PC-3 (cell line): ENCODE measurements at regions not wholly inside any gene's neighbourhood (a gene's known extent, or its start where the extent isn't known, plus 50 kb on each side); places are given as distances from the start of the nearest gene placed in this dataset.

Experiments
- ATAC-seq: fragments of 200-7000 bp; cut with Tn5 transposase; 2 replicates; pipeline ENCODE4 v1.9.1; 2020; ENCODE audit warnings: mild to moderate bottlenecking, moderate library complexity
- BruUV-seq: library from RNA; stranded (reverse); fragments of 400-500 nt; replicated peaks from 2 replicates; lab custom pipeline; 2021; lab: Mats Ljungman, UMichigan
- CTCF ChIA-PET: fragments of 300-600 bp; sonication (Branson Sonifier 250); formaldehyde crosslinking; loops from one replicate; lab custom pipeline; 2022; ENCODE audit warnings: antibody characterized with exemption; lab: Charles Lee
- POLR2A ChIA-PET: fragments of 300-600 bp; sonication (Branson Sonifier 250); formaldehyde crosslinking; loops from one replicate; lab custom pipeline; 2022; ENCODE audit warnings: antibody characterized with exemption; ENCODE audit not compliant: unreplicated experiment; lab: Charles Lee
- DNase-seq: peaks from one replicate; pipeline ENCODE4 v3.0.0-alpha.2; 2015
- H2AFZ ChIP-seq: fragments of 300-600 bp; sonication (generic); 2 replicates; pipeline ENCODE4 v1.6.0; 2016; ENCODE audit warnings: antibody characterized with exemption, low read length
- H3F3A ChIP-seq: fragments of 300-600 bp; sonication (generic); one replicate; pipeline ENCODE4 v1.6.0; 2017; ENCODE audit warnings: antibody characterized with exemption, low read length, control low read depth, mild to moderate bottlenecking; ENCODE audit not compliant: unreplicated experiment
- H3K27ac ChIP-seq: fragments of 300-600 bp; sonication (generic); 2 replicates; pipeline ENCODE4 v1.5.1; 2016; ENCODE audit warnings: mild to moderate bottlenecking, low read length
- H3K27me3 ChIP-seq: fragments of 300-600 bp; sonication (generic); 2 replicates; pipeline ENCODE4 v1.6.1; 2016; ENCODE audit warnings: low read length, mixed read lengths
- H3K36me3 ChIP-seq: fragments of 300-600 bp; sonication (generic); 2 replicates; pipeline ENCODE4 v1.6.1; 2016; ENCODE audit warnings: low read depth, mixed run types, low read length, mixed read lengths
- H3K4me1 ChIP-seq: fragments of 300-600 bp; sonication (generic); 2 replicates; pipeline ENCODE4 v1.5.1; 2016; ENCODE audit warnings: low read length; ENCODE audit not compliant: insufficient read depth
- H3K4me2 ChIP-seq: fragments of 300-600 bp; sonication (generic); 2 replicates; pipeline ENCODE4 v1.6.0; 2016; ENCODE audit warnings: low read length
- H3K4me3 ChIP-seq: fragments of 300-600 bp; sonication (generic); 2 replicates; pipeline ENCODE4 v1.5.1; 2016; ENCODE audit warnings: mild to moderate bottlenecking, low read length, mixed read lengths
- H3K79me2 ChIP-seq: fragments of 300-600 bp; sonication (generic); 2 replicates; pipeline ENCODE4 v1.6.1; 2017; ENCODE audit warnings: low read length, mixed read lengths
- H3K9ac ChIP-seq: fragments of 300-600 bp; sonication (generic); 2 replicates; pipeline ENCODE4 v1.6.0; 2016; ENCODE audit warnings: mild to moderate bottlenecking, low read length
- H3K9me2 ChIP-seq: fragments of 300-600 bp; sonication (generic); replicated peaks from 2 replicates; pipeline ENCODE4 v1.6.1; 2016; ENCODE audit warnings: mixed run types, low read length, mixed read lengths
- H3K9me3 ChIP-seq: fragments of 300-600 bp; sonication (generic); 2 replicates; pipeline ENCODE4 v1.6.1; 2016; ENCODE audit warnings: low read length, mixed read lengths
- H4K20me1 ChIP-seq: fragments of 300-600 bp; sonication (generic); 2 replicates; pipeline ENCODE4 v1.6.1; 2016; ENCODE audit warnings: low read length, mixed read lengths
- CTCF ChIP-seq: fragments of 300-600 bp; sonication (generic); conservative IDR thresholded peaks from 2 replicates; pipeline ENCODE4 v1.5.1; 2017; ENCODE audit warnings: antibody characterized with exemption, low read depth, mild to moderate bottlenecking, low read length
- EZH2 ChIP-seq: fragments of 300-600 bp; sonication (generic); IDR thresholded peaks from one replicate; pipeline ENCODE4 v1.6.1; 2017; ENCODE audit warnings: antibody characterized with exemption, mild to moderate bottlenecking, low read length; ENCODE audit not compliant: unreplicated experiment
- EZH2phosphoT487 ChIP-seq: fragments of 300-600 bp; sonication (generic); IDR thresholded peaks from 2 replicates; pipeline ENCODE4 v1.6.1; 2018; ENCODE audit warnings: mild to moderate bottlenecking, antibody characterized with exemption, low read length, borderline replicate concordance
- intact Hi-C: fragments of 100-400 bp; cut with micrococcal nuclease; formaldehyde crosslinking; loops from 2 replicates; pipeline ENCODE4 v1.9.0; 2023

GRCh38 chr18:78082816-78083215 lies 833.2 kb downstream of the GALR1 start:
- ChIA-PET POLR2A (no interaction called here), CTCF (no interaction called here)
- H3F3A ChIP-seq = no peaks in the 10 kb centered on the region
- no peak overlapping the region for H3K4me2 ChIP-seq
- H3K27ac ChIP-seq = no peak overlapping the region
- no peaks in the 10 kb centered on the region for H3K36me3 ChIP-seq
- no peaks in the 10 kb centered on the region for H3K79me2 ChIP-seq
- TF ChIP-seq EZH2 (no peak), CTCF (no peak), EZH2phosphoT487 (no peak)
- no peaks in the 10 kb centered on the region for H3K4me1 ChIP-seq
- BruUV-seq = no TSS peak
- no peaks in the 10 kb centered on the region for H3K9me3 ChIP-seq
- H4K20me1 ChIP-seq = no peaks in the 10 kb centered on the region
- no peak overlapping the region for H3K4me3 ChIP-seq
- peaks cover 45% of the 10 kb centered on the region for H3K27me3 ChIP-seq
- H3K9me2 ChIP-seq = no peaks in the 10 kb centered on the region
- no peak overlapping the region for H2AFZ ChIP-seq
- no peak for DNase-seq
- H3K9ac ChIP-seq = no peak overlapping the region
- intact Hi-C loops = no loop called here
- ATAC-seq = no peak

GRCh38 chr18:78085241-78086185 lies 835.9 kb downstream of the GALR1 start:
- no peak overlapping the region for H3K4me3 ChIP-seq
- H3K36me3 ChIP-seq = no peaks in the 10 kb centered on the region
- H3K27ac ChIP-seq = no peak overlapping the region
- BruUV-seq = no TSS peak
- no peaks in the 10 kb centered on the region for H3K9me2 ChIP-seq
- no peak overlapping the region for H2AFZ ChIP-seq
- no peak overlapping the region for H3K9ac ChIP-seq
- intact Hi-C loops = no loop called here
- no peaks in the 10 kb centered on the region for H3K9me3 ChIP-seq
- ChIA-PET POLR2A (no interaction called here), CTCF (no interaction called here)
- TF ChIP-seq EZH2 = no peak
- TF ChIP-seq CTCF = no peak
- TF ChIP-seq EZH2phosphoT487 = no peak
- ATAC-seq (no peak), DNase-seq (no peak)
- H3K27me3 ChIP-seq = peaks cover 28% of the 10 kb centered on the region
- no peaks in the 10 kb centered on the region for H4K20me1 ChIP-seq
- H3K4me1 ChIP-seq = no peaks in the 10 kb centered on the region
- H3F3A ChIP-seq = no peaks in the 10 kb centered on the region
- H3K4me2 ChIP-seq = no peak overlapping the region
- H3K79me2 ChIP-seq = no peaks in the 10 kb centered on the region

GRCh38 chr18:78086931-78087330 lies 837.3 kb downstream of the GALR1 start:
- Histone ChIP-seq H3K9me2 (no peaks in the 10 kb centered on the region), H3K79me2 (no peaks in the 10 kb centered on the region), H3K4me1 (no peaks in the 10 kb centered on the region), H3F3A (no peaks in the 10 kb centered on the region), H3K36me3 (no peaks in the 10 kb centered on the region), H3K27ac (no peak overlapping the region), H4K20me1 (no peaks in the 10 kb centered on the region), H2AFZ (no peak overlapping the region), H3K27me3 (peaks cover 16% of the 10 kb centered on the region), H3K9me3 (no peaks in the 10 kb centered on the region), H3K4me3 (no peak overlapping the region), H3K9ac (no peak overlapping the region), H3K4me2 (no peak overlapping the region)
- TF ChIP-seq CTCF (no peak), EZH2phosphoT487 (no peak), EZH2 (no peak)
- ChIA-PET CTCF (no interaction called here), POLR2A (no interaction called here)
- intact Hi-C loops = no loop called here
- BruUV-seq = no TSS peak
- no peak for ATAC-seq
- no peak for DNase-seq
